Memory B cell (primary cell): ENCODE measurements at regions not wholly inside any gene's neighbourhood (a gene's known extent, or its start where the extent isn't known, plus 50 kb on each side); places are given as distances from the start of the nearest gene placed in this dataset.

Source experiments
- ATAC-seq: fragments of 150-1000 bp; cut with Tn5 transposase; 2 replicates; pipeline ENCODE4 v1.10.0; 2021; ENCODE audit warnings: low read depth, mild to moderate bottlenecking, moderate library complexity
- DNase-seq, 2 donors: peaks; one replicate each; pipeline ENCODE4 v3.0.0; 2022; ENCODE audit warnings: low spot score in 2 of 2
- H3K27ac Mint-ChIP-seq: one replicate; pipeline ENCODE4 v1.8.0; 2022; ENCODE audit warnings: mild to moderate bottlenecking, moderate library complexity, mixed read lengths
- H3K27me3 Mint-ChIP-seq: one replicate; pipeline ENCODE4 v1.8.0; 2022; ENCODE audit warnings: mixed read lengths
- H3K36me3 Mint-ChIP-seq: one replicate; pipeline ENCODE4 v1.8.0; 2022; ENCODE audit warnings: mild to moderate bottlenecking, mixed read lengths
- H3K4me1 Mint-ChIP-seq: one replicate; pipeline ENCODE4 v1.8.0; 2022; ENCODE audit warnings: mixed read lengths
- H3K4me3 Mint-ChIP-seq: one replicate; pipeline ENCODE4 v1.8.0; 2022; ENCODE audit warnings: mild to moderate bottlenecking, moderate library complexity, mixed read lengths
- H3K9me3 Mint-ChIP-seq: one replicate; pipeline ENCODE4 v1.8.0; 2022; ENCODE audit warnings: mixed read lengths

DNA sequence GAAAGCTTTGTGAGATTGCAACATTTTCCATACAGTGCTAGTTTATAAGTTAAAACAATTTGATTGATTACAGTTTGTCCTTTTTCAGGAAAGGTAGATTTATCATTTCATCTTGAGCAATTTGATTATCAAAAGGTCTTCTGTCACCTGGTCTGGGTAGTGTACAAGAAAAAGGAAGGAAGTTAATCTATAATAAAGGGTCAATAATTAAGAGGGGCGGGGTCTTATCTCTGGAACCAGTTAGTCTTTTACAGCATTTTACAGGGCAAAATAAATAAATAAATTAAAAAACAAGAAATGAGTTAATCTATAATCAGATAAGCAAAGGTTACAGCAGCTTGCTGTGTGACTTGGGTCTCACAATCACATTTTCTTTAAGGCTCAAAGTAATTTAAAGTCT is 277.8 kb upstream of the GYPC start:
- no peaks in the 10 kb centered on the region for H3K36me3 Mint-ChIP-seq
- no peak overlapping the region for H3K4me3 Mint-ChIP-seq
- H3K4me1 Mint-ChIP-seq, result no peaks in the 10 kb centered on the region
- no peak for ATAC-seq
- no peak for DNase-seq
- H3K9me3 Mint-ChIP-seq, result no peaks in the 10 kb centered on the region
- H3K27me3 Mint-ChIP-seq, result peaks cover 7% of the 10 kb centered on the region
- no peak overlapping the region for H3K27ac Mint-ChIP-seq

GRCh38 chr2:126381091-126381490 is 274.9 kb upstream of the GYPC start:
- H3K27ac Mint-ChIP-seq, result no peak overlapping the region
- H3K4me1 Mint-ChIP-seq, result no peaks in the 10 kb centered on the region
- DNase-seq (no peak), ATAC-seq (no peak)
- H3K27me3 Mint-ChIP-seq, result peaks cover 7% of the 10 kb centered on the region
- no peaks in the 10 kb centered on the region for H3K36me3 Mint-ChIP-seq
- peaks cover 2% of the 10 kb centered on the region for H3K9me3 Mint-ChIP-seq
- no peak overlapping the region for H3K4me3 Mint-ChIP-seq

DNA sequence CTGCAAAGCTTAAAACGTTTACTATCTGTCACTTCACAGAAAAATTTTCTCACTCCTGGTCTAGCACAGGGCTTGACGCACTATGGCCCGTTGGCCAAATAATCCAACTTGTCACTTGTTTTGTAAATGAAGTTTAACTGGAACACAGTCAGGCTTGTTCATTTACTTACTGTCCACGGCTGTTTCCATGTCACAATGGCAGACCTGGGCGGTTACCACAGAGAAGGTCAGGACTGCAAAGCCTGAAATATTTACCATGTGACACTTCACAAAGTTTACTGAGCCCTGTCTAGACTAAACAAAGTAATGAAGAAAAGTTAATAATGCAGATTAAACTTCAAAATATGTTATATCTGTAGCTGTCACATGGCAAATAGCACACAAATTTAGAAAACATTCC is 273.0 kb upstream of the GYPC start:
- peaks cover 7% of the 10 kb centered on the region for H3K27me3 Mint-ChIP-seq
- ATAC-seq (no peak), DNase-seq (no peak)
- peaks cover 13% of the 10 kb centered on the region for H3K9me3 Mint-ChIP-seq
- no peak overlapping the region for H3K4me3 Mint-ChIP-seq
- peaks cover 2% of the 10 kb centered on the region for H3K36me3 Mint-ChIP-seq
- no peaks in the 10 kb centered on the region for H3K4me1 Mint-ChIP-seq
- H3K27ac Mint-ChIP-seq, result no peak overlapping the region

DNA sequence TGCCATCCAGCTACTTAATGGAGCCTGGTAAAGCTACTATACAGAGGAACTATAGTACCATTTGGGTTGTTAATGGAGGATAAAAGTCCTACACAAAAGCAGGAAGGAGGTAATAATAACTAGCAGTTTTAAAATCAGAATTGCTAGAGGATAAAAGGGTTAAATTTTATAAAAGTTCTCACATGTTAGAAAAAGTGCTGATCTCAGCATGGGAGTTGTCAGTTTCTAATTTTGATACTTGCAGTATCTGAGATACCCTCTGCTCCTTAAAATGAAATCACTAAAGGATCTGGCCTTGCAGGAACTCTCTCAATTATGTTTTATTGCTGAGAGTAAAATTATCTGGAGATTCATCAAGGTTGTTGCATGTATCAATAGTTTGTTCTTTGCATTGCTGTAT is 272.2 kb upstream of the GYPC start:
- no peak for DNase-seq
- no peak for ATAC-seq
- Mint-ChIP-seq H3K36me3 (peaks cover 2% of the 10 kb centered on the region), H3K4me1 (no peaks in the 10 kb centered on the region), H3K9me3 (peaks cover 13% of the 10 kb centered on the region), H3K27ac (no peak overlapping the region), H3K4me3 (no peak overlapping the region), H3K27me3 (peaks cover 7% of the 10 kb centered on the region)

DNA sequence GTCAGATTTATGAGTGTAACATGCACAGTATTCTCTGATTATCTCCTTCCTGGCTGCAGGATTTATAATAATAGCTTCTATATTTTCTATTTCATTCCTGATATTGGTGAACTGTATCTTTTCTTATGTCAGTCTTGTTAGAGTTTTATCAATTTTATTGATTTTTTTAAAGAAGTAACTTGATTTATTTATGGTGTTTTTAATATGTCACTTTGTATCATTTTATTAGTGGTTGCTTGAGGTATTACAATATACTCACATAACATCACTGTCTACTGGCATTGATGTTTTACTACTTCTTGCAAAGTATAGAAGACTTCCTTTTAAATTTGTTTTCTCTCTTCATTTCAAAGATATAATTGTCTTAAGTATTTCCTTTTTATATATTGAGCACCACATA is 270.5 kb upstream of the GYPC start:
- no peak for DNase-seq
- no peaks in the 10 kb centered on the region for H3K4me1 Mint-ChIP-seq
- H3K9me3 Mint-ChIP-seq, result peaks cover 13% of the 10 kb centered on the region
- H3K27me3 Mint-ChIP-seq, result peaks cover 3% of the 10 kb centered on the region
- no peak overlapping the region for H3K4me3 Mint-ChIP-seq
- peaks cover 2% of the 10 kb centered on the region for H3K36me3 Mint-ChIP-seq
- no peak overlapping the region for H3K27ac Mint-ChIP-seq
- no peak for ATAC-seq

GRCh38 chr2:126385983-126386382 is 270.0 kb upstream of the GYPC start:
- Mint-ChIP-seq H3K36me3 (peaks cover 2% of the 10 kb centered on the region), H3K9me3 (peaks cover 13% of the 10 kb centered on the region), H3K27me3 (peaks cover 2% of the 10 kb centered on the region), H3K27ac (no peak overlapping the region), H3K4me1 (no peaks in the 10 kb centered on the region), H3K4me3 (no peak overlapping the region)
- ATAC-seq, result no peak
- DNase-seq, result no peak

DNA sequence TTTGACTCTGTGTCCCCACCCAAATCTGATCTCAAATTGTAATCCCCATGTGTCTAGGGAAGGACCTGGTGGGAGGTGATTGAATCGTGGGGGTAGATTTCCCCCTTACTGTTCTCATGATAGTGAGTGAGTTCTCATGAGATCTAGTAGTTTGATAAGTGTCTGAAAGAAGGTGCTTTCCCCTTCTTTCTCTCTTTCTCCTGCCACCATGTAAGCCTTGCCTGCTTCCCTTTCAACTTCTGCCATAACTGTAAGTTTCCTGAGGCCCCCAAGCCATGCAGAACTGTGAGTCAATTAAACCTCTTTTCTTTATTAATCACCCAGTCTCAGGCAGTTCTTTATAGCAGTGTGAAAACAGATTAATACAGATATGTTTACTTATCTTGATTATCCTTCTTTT is 266.5 kb upstream of the GYPC start:
- DNase-seq (no peak), ATAC-seq (no peak)
- H3K27me3 Mint-ChIP-seq, result no peaks in the 10 kb centered on the region
- H3K4me3 Mint-ChIP-seq, result no peak overlapping the region
- no peak overlapping the region for H3K27ac Mint-ChIP-seq
- H3K4me1 Mint-ChIP-seq, result no peaks in the 10 kb centered on the region
- peaks cover 13% of the 10 kb centered on the region for H3K9me3 Mint-ChIP-seq
- peaks cover 2% of the 10 kb centered on the region for H3K36me3 Mint-ChIP-seq

GRCh38 chr2:126392889-126393288 is 263.1 kb upstream of the GYPC start:
- DNase-seq, result no peak
- H3K4me3 Mint-ChIP-seq, result no peak overlapping the region
- H3K27ac Mint-ChIP-seq, result no peak overlapping the region
- no peak for ATAC-seq
- H3K9me3 Mint-ChIP-seq, result peaks cover 1% of the 10 kb centered on the region
- H3K36me3 Mint-ChIP-seq, result no peaks in the 10 kb centered on the region
- no peaks in the 10 kb centered on the region for H3K4me1 Mint-ChIP-seq
- peaks cover 2% of the 10 kb centered on the region for H3K27me3 Mint-ChIP-seq

- peaks cover 1% of the 10 kb centered on the region for H3K9me3 Mint-ChIP-seq
- H3K4me3 Mint-ChIP-seq, result no peak overlapping the region
- ATAC-seq (no peak), DNase-seq (no peak)
- no peak overlapping the region for H3K27ac Mint-ChIP-seq
- peaks cover 7% of the 10 kb centered on the region for H3K27me3 Mint-ChIP-seq
- H3K36me3 Mint-ChIP-seq, result no peaks in the 10 kb centered on the region
- H3K4me1 Mint-ChIP-seq, result no peaks in the 10 kb centered on the region
Observed at GRCh38 chr2:126399001-126399400, 257.0 kb upstream of the GYPC start.

GRCh38 chr2:126403039-126403628 is 252.8 kb upstream of the GYPC start:
- H3K27ac Mint-ChIP-seq, result no peak overlapping the region
- H3K4me3 Mint-ChIP-seq, result no peak overlapping the region
- no peak for DNase-seq
- no peaks in the 10 kb centered on the region for H3K9me3 Mint-ChIP-seq
- ATAC-seq, result no peak
- H3K36me3 Mint-ChIP-seq, result no peaks in the 10 kb centered on the region
- H3K4me1 Mint-ChIP-seq, result no peaks in the 10 kb centered on the region
- peaks cover 6% of the 10 kb centered on the region for H3K27me3 Mint-ChIP-seq

GRCh38 chr2:126406267-126406666 is 249.7 kb upstream of the GYPC start:
- Mint-ChIP-seq H3K27me3 (peaks cover 3% of the 10 kb centered on the region), H3K4me3 (no peak overlapping the region), H3K36me3 (no peaks in the 10 kb centered on the region), H3K9me3 (no peaks in the 10 kb centered on the region), H3K4me1 (no peaks in the 10 kb centered on the region), H3K27ac (no peak overlapping the region)
- DNase-seq, result no peak
- no peak for ATAC-seq

DNA sequence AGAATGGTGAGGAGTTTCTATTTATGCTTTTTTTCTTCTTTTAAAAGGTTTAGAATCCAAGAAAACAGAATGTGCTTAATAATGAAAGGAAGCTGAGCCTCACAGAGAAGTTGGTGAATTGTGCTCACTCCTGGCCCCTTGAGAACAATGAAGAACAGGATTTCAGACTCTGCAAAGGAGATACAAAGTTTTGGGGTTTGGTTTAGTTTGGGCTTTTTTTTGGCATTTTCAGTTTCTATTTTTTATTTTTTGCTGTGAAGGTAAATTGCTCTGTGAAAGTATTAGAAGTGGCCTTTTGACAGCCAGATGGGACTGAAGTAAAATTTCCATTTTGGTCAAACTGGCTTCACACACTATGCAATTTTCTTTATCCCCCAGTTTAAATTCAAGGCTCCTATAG is 247.3 kb upstream of the GYPC start:
- H3K36me3 Mint-ChIP-seq, result no peaks in the 10 kb centered on the region
- ATAC-seq, result no peak
- peaks cover 2% of the 10 kb centered on the region for H3K27me3 Mint-ChIP-seq
- no peaks in the 10 kb centered on the region for H3K9me3 Mint-ChIP-seq
- no peak overlapping the region for H3K4me3 Mint-ChIP-seq
- DNase-seq, result no peak
- H3K27ac Mint-ChIP-seq, result no peak overlapping the region
- no peaks in the 10 kb centered on the region for H3K4me1 Mint-ChIP-seq

DNA sequence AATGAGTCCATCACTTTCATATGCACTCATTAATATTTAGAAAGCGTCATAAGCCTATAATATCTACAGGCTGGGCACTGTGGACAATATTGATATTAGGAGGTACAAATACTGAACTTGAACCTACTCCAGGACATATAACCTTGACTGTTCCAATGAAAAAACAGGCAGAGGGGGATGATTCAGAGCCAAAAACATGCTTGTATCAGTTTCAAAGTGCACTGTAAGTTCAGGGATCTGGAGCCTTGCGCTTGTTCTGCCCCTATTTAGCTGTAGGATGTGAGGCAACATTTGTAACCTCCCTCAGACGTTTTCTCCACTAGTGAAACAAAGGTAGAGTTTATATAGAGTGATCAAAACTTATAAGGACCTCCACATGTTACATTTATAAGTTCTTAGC is 246.1 kb upstream of the GYPC start:
- DNase-seq (no peak), ATAC-seq (no peak)
- no peak overlapping the region for H3K27ac Mint-ChIP-seq
- no peak overlapping the region for H3K4me3 Mint-ChIP-seq
- H3K9me3 Mint-ChIP-seq, result no peaks in the 10 kb centered on the region
- H3K36me3 Mint-ChIP-seq, result no peaks in the 10 kb centered on the region
- H3K4me1 Mint-ChIP-seq, result no peaks in the 10 kb centered on the region
- H3K27me3 Mint-ChIP-seq, result peaks cover 1% of the 10 kb centered on the region

GRCh38 chr2:126413079-126413478 is 242.9 kb upstream of the GYPC start:
- ATAC-seq, result no peak
- Mint-ChIP-seq H3K27ac (no peak overlapping the region), H3K36me3 (no peaks in the 10 kb centered on the region), H3K9me3 (peaks cover 2% of the 10 kb centered on the region), H3K4me1 (no peaks in the 10 kb centered on the region), H3K27me3 (no peaks in the 10 kb centered on the region), H3K4me3 (no peak overlapping the region)
- DNase-seq, result no peak

- H3K9me3 Mint-ChIP-seq, result peaks cover 20% of the 10 kb centered on the region
- H3K4me3 Mint-ChIP-seq, result no peak overlapping the region
- no peak overlapping the region for H3K27ac Mint-ChIP-seq
- DNase-seq (no peak), ATAC-seq (no peak)
- H3K4me1 Mint-ChIP-seq, result no peaks in the 10 kb centered on the region
- H3K27me3 Mint-ChIP-seq, result peaks cover 2% of the 10 kb centered on the region
- peaks cover 2% of the 10 kb centered on the region for H3K36me3 Mint-ChIP-seq
Observed at GRCh38 chr2:126419403-126419802, 236.6 kb upstream of the GYPC start.
